NCI-H774 (cell line): ENCODE measurements at regions not wholly inside any gene's neighbourhood (a gene's known extent, or its start where the extent isn't known, plus 50 kb on each side); places are given as distances from the start of the nearest gene placed in this dataset.

ENCODE experiments used
- DNase-seq: peaks from one replicate; lab custom pipeline; 2025; lab: John Stamatoyannopoulos, UW

DNA sequence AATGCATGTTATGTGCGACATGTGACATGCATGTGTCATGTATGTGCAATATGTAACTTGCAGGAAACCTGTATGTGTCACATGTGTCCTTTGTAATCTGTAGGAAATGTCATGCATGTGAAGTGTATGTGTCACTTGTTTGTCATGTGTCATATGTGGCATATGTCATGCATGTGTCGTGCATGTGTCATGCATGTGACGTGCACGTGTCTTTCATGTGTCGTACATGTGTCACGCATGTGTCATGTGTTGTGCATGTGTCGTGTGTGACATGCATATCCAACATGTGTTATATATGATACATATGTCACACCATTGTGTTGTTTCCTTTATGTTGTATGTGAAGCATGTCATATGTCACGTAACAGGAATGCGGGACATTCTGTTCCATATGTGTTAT is 2153.2 kb upstream of the PIK3C3 start:
- no peak for DNase-seq

DNA sequence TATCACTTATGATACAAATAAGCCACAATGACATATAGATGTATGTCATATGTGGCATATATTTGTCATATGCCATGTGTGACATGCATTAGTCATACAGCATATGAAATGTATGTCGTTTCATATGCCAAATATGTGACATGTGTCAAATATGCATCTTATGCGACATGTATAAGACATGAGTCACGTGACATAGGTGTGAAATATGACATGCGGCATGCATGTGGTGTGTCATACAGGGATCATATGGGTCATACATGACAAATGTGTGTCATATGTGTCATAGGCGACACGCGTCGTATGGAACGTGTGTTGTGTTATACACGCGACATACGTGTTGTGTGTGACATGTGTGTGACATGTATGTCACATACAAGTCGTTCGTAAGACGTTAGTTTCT is 2154.0 kb upstream of the PIK3C3 start:
- no peak for DNase-seq

DNA sequence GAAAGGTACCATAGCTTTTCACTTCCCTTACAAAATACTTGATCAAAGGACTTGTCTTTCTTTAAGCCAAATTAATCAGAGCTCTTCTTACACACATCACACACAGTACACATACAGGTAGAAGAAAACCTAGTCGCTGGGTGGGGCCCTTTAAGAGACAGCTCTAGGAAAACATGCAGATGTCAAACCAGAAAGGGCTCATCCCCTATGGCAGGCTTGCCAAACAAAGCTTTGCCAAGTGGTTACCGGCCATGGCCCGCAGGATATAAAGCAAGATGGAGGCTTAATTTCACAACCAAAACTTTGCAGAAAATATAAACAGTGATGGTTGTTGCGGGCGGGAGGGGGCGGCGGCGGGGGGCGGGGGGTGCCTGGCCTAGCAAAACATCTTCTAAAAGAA is 2156.0 kb upstream of the PIK3C3 start:
- DNase-seq, result peak; percentile 32

DNA sequence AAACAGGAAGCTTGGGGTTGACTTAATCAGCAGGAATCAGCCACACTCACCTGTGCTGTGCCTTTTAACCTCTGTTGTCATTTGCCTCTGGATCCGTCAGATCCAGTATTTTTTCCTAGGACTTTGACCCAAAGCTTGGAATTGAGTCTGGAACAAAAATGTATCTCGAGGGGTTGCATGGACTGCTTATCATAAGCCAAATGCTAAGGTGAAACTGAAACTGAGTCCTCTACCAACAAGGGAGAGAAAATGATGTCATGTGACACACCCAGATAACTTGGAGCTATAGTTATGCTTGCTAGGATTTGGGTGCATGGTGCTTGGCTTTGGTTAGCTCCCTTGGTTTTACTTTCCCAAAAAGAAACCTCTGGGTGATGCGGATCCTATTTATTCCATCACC is 2158.6 kb upstream of the PIK3C3 start:
- DNase-seq, result no peak

GRCh38 chr18:39795350-39795749 is 2159.7 kb upstream of the PIK3C3 start:
- DNase-seq, result no peak

DNA sequence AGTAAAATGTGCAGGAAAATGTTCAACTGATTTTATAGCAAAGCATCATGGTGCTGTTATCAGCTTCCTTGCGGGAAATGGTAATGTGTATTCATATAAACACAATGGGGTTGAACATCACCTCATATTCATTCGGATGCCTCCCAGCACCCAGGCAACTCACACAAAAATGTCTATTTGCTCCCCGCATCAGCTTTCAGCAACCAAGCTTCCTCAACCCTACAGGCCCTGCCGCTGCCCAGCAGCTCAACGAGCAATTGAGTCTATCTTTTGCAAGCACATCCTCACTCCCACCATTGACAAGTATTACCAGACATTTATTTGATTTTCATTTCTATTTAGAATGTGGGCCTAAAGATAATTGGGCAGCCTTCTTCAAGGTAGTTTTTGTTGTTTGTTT is 2161.4 kb upstream of the PIK3C3 start:
- DNase-seq, result no peak

- DNase-seq, result no peak
These were observed 2166.7 kb upstream of the PIK3C3 start for GRCh38 chr18:39788383-39788782.

GRCh38 chr18:39786477-39786876 is 2168.6 kb upstream of the PIK3C3 start:
- DNase-seq, result no peak

GRCh38 chr18:39784541-39784940 is 2170.5 kb upstream of the PIK3C3 start:
- DNase-seq, result no peak

DNA sequence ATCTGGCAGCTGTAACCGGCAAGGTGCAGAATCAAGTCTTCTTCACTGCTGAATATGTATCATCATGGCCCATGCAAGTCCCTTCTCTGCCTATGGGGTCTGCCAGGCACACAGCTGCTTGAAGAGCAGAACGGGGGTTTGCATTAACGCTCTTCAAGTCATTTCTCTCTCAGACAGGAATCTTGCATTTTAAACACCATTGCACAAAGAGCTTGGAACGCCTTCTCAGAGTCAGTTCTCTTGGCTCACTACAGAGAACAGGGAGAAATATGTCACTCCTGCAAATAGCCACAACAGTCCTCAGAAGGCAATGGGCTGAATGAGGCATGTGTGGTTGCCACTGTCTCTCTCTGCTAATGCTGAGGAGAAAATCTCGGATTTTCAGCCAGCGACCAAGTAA is 2173.5 kb upstream of the PIK3C3 start:
- DNase-seq, result no peak

DNA sequence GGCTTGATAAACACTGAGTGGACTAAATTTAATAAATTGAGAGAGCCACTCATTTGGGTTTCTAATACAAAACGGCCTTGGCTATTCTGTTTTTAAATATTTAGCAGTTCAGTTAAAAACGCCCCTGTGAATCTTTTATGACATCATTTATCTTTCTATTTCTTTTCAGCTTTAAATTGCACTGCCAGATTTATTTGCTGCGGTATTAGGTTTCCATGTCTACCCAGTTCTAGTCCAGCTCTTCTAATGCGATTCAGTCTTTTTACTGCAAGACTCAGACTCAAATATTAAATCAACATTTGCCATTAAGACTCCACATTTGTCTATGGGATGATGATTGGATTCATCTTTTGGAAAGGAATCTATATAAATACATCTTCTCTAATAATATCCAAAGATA is 2174.3 kb upstream of the PIK3C3 start:
- DNase-seq, result no peak

DNA sequence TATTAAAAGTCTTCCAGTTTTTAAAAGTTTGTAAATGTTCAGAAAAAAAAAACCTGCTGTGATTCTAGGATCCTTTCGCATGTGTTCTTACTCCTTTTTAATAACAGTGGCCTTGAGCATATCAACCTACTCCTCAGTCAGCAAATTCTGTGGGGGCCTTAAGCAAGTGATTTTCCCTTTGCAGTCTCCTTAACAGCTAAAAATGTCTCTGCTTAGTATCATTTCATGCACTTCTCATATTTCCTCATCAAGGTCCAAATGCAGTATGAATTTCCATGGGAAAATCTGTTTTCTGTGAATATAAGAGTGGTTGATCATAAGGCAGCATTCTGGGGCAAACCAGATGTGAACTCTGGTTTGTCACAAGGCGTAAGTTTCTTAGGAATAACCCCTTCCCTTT is 2175.1 kb upstream of the PIK3C3 start:
- no peak for DNase-seq

DNA sequence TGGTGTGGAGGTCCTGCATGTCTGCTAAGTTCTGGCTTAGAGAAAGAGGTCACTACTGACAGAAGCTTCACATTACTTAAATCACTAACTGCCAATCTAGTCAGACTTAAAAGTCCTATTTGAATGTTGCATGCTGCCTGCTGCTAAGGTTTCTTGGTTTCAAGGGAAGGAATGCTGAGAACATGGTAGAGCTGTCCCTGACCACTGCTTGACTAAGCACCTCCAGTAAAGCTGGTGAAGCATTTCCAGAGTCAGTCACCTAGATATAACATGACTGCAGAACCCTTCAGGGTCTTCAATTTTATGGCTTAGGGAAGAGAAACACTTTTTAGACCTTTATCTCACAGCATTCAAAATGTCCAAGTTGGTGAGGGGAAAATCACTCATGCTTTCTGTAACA is 2178.3 kb upstream of the PIK3C3 start:
- no peak for DNase-seq

- DNase-seq, result no peak
These were observed 2180.0 kb upstream of the PIK3C3 start for GRCh38 chr18:39774957-39775598.

GRCh38 chr18:39773646-39774045 is 2181.4 kb upstream of the PIK3C3 start:
- DNase-seq, result no peak

GRCh38 chr18:39772155-39772919 is 2182.7 kb upstream of the PIK3C3 start:
- DNase-seq, result no peak

- DNase-seq, result no peak
These were observed 2184.6 kb upstream of the PIK3C3 start for GRCh38 chr18:39770399-39770798.

GRCh38 chr18:39764873-39765272 is 2190.2 kb upstream of the PIK3C3 start:
- DNase-seq, result no peak

DNA sequence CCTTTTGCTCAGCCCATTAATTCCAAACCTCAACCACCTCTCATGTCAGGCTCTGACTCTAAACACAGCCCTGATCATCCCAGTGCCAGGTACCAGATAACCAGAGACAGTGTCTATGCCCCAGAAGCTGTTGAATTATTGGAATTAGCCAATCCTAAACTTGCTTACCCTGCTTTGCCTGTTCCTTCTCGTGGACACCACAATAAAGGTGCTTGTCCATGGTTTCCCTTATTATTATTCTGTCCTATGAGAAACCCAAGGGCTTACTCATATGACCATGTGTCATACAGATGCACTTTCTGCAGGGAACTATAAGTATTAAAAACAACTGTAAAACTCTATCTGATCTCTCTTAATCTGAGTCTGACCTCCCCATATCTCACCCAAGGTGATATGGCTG is 2193.8 kb upstream of the PIK3C3 start:
- no peak for DNase-seq

DNA sequence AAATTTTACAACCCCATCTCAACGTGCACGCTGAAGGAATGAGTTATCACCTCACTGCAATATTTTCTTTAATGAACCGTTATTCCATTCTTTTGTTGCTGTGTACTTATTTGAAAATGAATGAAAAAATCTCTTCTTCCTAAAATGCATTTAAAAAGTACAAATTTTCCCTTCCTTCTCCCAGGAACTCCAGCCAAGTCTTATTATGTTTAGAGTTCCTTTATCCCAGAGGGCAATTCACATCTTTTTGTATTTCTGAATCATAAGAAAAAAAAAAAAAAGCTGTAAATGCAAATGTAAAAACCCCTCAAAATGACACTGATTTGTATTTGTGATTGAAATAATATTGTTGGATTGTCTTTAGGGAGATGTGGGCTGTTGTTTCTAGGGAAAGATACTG is 2194.3 kb upstream of the CELF4 start:
- no peak for DNase-seq

GRCh38 chr18:39753178-39753577 is 2187.6 kb upstream of the CELF4 start:
- no peak for DNase-seq

DNA sequence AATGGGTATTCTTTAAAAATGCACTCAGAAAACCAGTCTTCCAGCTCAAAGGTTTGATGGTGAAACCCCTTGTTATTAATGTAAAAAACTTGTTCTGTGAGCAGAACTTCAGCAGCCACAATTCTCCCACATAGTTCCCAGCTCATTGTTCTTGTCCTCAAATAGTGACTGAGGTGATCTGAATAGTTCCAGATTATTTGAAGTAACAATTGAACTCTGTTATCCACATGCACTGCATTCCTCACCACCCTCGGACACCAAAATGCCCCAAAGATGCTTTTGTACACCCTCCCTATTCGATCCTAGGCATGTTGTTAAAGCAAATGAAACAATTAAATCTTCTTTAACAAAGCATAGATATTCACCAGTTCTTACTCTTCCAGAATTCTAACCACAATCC is 2186.8 kb upstream of the CELF4 start:
- no peak for DNase-seq

DNA sequence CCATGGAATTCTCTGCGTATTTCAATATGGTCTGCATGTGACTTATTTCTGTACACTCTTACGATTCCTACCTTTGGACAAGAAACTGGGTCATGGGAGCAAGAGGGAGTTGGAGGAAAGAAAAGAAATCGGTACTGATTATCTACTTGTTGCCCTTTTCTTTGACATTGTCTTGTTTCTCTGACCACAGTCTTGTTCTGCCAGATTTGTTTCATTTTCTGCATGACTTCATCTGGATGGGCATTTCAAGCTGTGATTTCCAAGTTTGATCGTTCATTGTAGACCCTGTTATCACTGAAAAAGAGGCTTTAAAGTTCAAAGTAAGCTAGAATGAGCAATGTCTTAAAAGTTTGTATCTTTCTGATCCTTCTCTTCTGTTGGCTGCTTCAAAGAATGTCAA is 2186.3 kb upstream of the CELF4 start:
- no peak for DNase-seq

DNA sequence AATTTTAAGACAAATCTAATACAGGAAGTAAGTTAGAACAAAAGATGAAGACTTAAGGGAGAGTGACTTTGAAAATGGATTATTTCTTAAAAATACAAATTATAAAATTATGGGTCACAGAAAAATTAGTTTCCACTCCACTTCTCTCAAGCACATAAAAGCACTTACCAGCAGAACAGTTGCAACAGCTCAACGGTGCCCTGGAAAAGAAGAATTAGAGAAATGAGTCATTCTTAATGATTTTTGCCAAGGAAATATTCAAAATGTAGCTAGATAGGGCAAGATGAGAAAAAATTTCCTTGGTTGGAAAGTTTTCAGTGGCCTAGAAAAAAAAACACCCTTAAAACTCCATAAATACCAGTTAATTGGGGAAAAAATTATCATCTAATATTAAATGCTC is 2185.6 kb upstream of the CELF4 start:
- DNase-seq, result no peak
